ENCODE measurements at regions not wholly inside any gene's neighbourhood (a gene's known extent, or its start where the extent isn't known, plus 50 kb on each side); places are given as distances from the start of the nearest gene placed in this dataset.
A peak's percentile ranks its signal among the peaks of the same experiment; 100 is the strongest.
"Not testable (repeated sequence)": the region's sequence is repeated elsewhere in the genome, so short reads cannot be mapped to it uniquely, and the experiment has no call there.

DNA sequence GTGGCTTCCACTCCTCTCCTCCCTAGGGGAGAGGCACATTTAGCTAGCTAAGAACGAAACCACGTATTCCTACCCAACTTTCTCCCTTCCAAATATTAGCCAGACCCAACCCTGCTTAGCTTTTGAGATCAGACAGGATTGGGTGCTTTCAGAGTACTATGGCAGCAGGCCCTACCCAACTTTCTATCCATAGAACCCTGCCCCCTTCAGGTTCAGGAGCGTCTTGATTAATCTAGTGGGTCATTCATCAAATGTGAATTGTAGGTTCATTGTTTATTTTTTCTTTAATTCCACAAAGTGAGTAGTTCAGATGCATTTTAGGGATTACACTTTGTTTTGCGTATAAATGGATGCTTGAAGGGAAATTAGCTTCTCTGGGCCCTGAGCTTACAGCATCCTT lies 188.3 kb downstream of the MIB1 start:
- DNase-seq, result no peak

GRCh38 chr18:21930177-21930576 lies 189.6 kb downstream of the MIB1 start:
- no peak for DNase-seq

- DNase-seq, result no peak
Observed at GRCh38 chr18:21933931-21934765, 193.6 kb downstream of the MIB1 start.

- no peak for DNase-seq
Observed at GRCh38 chr18:21934766-21935015, 194.1 kb downstream of the MIB1 start.

DNA sequence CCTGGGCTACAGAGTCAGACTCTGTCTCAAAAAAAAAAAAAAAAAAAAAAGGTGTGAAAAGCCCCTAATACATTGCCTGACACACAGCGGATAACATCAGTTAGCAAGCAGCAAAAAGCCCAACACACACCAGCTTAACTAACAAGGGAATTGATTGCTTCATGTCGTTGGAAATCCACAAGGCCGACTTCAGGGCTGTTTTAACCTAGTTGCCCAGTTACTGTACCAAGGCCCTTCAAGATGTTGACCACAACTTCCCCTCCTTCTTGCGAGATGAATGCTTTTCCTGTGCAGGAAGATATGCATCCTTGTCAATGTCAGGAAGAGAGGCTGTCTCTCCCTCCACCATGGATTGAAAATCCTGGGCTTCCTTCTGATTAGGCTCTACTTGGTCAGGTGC lies 202.9 kb downstream of the MIB1 start:
- DNase-seq, result no peak

- DNase-seq, result no peak
Observed at GRCh38 chr18:21949326-21950015, 208.9 kb downstream of the MIB1 start.

- DNase-seq, result peak; percentile 33
Observed at GRCh38 chr18:21955757-21956652, 213.4 kb upstream of the GATA6 start.

- no peak for DNase-seq
Observed at GRCh38 chr18:21958263-21958662, 211.1 kb upstream of the GATA6 start.

DNA sequence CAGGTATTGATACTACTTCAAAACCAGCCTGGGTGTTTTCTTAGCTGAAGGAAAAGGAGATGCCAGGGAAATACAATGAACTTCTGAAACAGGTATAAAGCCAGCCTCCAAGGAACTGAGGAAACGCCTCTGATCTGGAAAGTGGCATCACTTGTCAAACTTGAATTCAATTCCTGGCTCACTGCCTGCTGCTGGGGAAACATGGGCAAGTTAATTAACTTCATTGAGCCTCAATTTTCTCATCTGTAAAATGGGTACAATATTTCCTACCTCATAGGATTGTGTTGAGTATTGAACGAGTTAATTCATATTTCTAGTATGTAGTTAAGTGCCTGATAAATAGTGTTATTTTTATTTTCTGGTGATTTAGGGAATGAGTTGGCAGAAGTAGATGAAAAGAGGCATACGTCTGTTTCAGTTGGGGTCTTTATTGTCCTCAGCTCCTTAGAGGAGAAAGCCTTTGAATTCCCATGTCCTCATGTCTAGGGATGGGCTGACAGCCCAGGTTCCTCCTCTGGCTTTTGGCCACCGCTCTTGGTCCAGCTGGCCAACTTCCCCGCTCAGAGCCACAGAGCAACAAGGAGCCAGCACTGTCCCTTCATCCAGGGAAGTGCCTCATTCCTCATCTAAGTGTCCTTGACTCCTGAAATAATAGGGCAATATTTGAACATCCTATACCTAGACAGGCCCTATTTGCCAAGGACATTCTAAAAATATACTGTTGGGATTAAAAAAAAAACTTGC lies 210.5 kb upstream of the GATA6 start:
- DNase-seq, result no peak

GRCh38 chr18:21960189-21960588 lies 209.2 kb upstream of the GATA6 start:
- DNase-seq, result no peak

GRCh38 chr18:21963336-21963735 lies 206.1 kb upstream of the GATA6 start:
- DNase-seq, result no peak

- DNase-seq, result no peak
Observed at GRCh38 chr18:21968338-21968737, 201.1 kb upstream of the GATA6 start.

- DNase-seq, result no peak
Observed at GRCh38 chr18:21972281-21972680, 197.1 kb upstream of the GATA6 start.

DNA sequence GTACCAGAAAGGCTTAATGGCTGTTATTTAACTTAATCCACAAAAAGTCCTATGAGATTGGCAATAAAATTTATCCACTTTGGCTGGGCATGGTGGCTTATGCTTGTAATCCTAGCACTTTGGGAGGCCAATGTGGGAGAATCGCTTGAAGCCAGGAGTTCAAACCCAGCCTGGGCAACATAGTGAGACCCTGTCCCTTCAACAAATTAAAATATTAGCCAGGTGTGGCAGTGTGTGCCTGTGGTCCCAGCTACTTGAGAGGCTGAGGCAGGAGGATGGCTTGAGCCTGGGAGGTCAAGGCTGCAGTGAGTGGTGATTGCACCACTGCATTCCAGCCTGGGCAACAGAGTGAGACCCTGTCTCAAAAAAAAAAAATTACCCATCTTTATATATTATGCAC lies 193.4 kb upstream of the GATA6 start:
- not testable (repeated sequence) for DNase-seq

DNA sequence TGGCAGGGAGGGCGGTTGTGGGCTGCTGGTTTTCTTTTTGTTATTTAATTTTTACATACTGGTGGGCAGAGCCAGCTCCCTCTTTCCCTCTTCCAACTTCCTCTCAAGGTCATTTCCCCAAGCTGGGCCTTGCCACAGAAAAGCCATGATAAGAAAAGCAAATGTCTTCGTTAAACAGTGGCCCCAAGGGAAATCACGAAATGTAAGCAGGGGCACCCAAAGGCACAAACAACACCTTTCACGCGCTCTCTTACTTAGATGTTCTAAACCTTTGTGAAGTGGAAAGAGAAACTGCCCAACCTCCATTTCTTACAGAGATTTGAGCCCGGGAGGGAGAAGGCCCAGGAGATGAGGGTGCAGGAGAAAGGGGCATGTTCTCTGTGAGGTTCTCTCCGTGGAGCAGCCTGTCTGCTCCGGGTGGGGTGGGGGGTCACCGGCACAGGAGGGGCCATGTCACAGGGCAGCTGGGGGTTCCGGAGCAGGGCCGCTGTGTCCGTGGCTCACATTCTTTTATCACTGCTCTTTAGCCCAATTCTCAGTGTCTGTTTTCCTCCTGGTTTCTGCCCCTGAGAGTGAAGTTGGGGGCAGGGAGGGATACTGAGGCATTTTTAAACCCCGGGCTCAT lies 190.7 kb upstream of the GATA6 start:
- DNase-seq, result no peak

- DNase-seq, result no peak
Observed at GRCh38 chr18:21979171-21979560, 190.2 kb upstream of the GATA6 start.

DNA sequence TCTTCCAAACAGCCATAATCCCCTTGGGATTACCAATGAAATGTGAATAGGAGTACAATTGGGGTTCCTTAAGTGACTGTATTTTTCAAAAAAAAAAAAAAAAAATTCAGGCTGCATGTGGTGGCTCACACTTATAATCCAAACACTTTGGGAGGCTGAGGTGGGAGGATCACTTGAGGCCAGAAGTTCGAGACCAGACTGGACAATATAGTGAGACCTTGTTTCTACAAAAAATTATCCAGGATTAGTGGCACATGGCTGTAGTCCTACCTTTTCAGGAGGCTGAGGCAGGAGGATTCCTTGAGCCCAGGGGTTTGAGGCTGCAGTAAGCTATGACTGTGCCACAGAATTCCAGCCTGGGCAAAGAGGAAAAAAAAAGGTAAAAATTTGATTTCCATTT lies 189.6 kb upstream of the GATA6 start:
- no peak for DNase-seq

DNA sequence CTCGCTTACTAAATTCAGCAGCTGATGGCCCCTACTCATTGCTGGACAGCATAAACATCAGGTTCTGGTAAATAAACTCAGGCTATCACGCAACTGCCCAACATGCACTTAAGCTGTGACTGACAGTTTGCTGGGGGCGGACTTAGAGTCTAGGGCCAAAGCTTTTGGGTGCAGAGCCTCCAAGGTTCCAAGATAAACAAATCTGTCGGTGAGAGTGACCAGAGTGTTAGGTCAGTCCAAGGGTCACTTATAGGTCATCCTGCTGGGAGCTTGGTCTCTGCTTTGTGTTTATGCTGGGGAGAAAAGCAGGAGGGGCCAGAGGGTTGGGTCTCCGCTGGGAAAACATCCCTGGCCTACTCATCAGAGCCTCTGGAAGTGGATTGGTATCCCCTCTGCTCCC lies 188.6 kb upstream of the GATA6 start:
- no peak for DNase-seq

- not testable (repeated sequence) for DNase-seq
Observed at GRCh38 chr18:21981489-21981888, 187.9 kb upstream of the GATA6 start.

- DNase-seq, result no peak
Observed at GRCh38 chr18:21991081-21991534, 178.3 kb upstream of the GATA6 start.

GRCh38 chr18:21991886-21992285 lies 177.5 kb upstream of the GATA6 start:
- no peak for DNase-seq

DNA sequence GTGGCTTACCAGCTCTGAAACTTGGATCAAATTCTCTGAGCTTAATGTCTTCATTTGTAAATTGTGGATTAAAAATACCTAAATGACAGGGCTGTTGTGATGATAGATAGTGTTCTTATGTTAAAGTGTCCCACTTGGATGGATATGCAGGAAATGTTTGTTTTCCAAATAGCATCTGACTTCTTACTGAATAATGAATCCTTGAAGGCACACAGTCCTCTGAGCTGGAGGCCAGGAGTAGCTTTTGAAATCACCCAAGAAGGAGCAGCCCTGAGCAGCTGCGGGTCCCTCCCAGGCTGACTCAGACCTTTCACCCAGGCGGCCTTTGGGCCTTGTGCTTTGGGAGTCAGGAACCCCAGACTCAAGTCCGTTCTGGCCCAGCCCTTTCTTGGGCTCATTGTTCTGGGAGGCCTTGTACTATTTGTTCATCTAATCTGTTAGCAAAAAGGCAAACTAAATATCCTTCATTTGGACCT lies 173.0 kb upstream of the GATA6 start:
- no peak for DNase-seq
